ENCODE measurements at regions not wholly inside any gene's neighbourhood (a gene's known extent, or its start where the extent isn't known, plus 50 kb on each side); places are given as distances from the start of the nearest gene placed in this dataset.

DNA sequence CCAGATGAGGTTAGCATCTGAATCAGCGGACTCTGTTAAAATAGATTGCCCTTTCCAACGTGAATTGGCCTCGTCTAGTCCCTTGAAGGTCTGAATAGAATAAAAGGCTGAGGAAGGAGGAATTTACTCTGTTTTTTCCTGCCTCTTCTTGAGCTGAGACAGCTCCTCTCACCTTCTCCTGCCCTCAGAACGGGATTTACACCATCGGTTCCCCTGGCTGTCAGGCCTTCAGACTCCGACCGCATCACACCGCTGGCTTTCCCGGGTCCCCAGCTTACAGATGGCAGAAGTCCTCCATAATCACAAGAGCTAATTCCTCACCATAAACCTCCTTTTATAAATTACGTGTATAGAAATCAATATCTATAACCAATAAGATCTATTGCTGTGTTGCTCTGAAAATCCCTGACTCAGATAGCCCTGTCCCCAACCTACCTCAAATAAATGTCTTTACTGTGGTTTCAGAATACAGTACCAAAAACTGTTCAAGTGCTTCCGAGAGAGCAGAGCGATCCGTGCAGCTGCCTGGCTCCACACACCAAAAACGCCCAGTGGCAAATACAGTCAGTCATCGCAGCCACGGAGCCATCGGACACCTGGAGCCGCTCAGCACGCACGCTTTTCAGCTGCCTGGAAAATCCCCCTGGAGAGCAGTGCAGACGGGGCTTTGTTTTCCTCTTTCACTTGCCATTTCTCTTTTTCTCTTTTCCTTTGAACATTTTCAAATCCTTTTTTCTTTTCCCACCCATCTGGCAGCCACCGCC is 196.9 kb downstream of the NRP2 start:
- TF ChIP-seq CTCF (IDR thresholded peaks at IDR 0.05; ENCODE audit: insufficient read depth in 1 of 2, low read depth in 1 of 2, low read length in 1 of 2, severe bottlenecking in 1 of 2, unreplicated experiment in 1 of 2) = no peak
- CTCF ChIA-PET = no interaction called here
- POLR2A ChIA-PET = no interaction called here
- intact Hi-C loops (cut with micrococcal nuclease; ENCODE audit: unreplicated experiment) = no loop called here
- H3K36me3 Mint-ChIP-seq (ENCODE audit: insufficient read depth, unreplicated experiment) = no peaks in the 10 kb centered on the region
- DNase-seq = no peak
- BruUV-seq (replicated peaks) = no TSS peak
- Histone ChIP-seq H3K36me3 (ENCODE audit: control insufficient read depth, insufficient read depth, low read length) (no peaks in the 10 kb centered on the region), H3K9me3 (no peaks in the 10 kb centered on the region), H3K4me1 (no peaks in the 10 kb centered on the region), H3K27me3 (replicated peaks; ENCODE audit: control insufficient read depth, insufficient read depth, low read length) (no peaks in the 10 kb centered on the region), H3K4me3 (ENCODE audit: low read depth, low read length) (no peak overlapping the region)
- H3K27ac Mint-ChIP-seq (ENCODE audit: unreplicated experiment) = no peak overlapping the region
- H3K4me1 Mint-ChIP-seq (ENCODE audit: low read depth, unreplicated experiment) = no peaks in the 10 kb centered on the region
- peaks cover 3% of the 10 kb centered on the region for H3K27me3 Mint-ChIP-seq (ENCODE audit: insufficient read depth, unreplicated experiment)
- no peak overlapping the region for H3K4me3 Mint-ChIP-seq (ENCODE audit: unreplicated experiment)
- H3K9me3 Mint-ChIP-seq (ENCODE audit: unreplicated experiment) = no peaks in the 10 kb centered on the region

GRCh38 chr2:205877496-205877895 is 195.2 kb downstream of the NRP2 start:
- no peak for DNase-seq
- no peak for TF ChIP-seq CTCF (IDR thresholded peaks at IDR 0.05; ENCODE audit: insufficient read depth in 1 of 2, low read depth in 1 of 2, low read length in 1 of 2, severe bottlenecking in 1 of 2, unreplicated experiment in 1 of 2)
- Mint-ChIP-seq H3K9me3 (ENCODE audit: unreplicated experiment) (no peaks in the 10 kb centered on the region), H3K36me3 (ENCODE audit: insufficient read depth, unreplicated experiment) (no peaks in the 10 kb centered on the region), H3K27me3 (ENCODE audit: insufficient read depth, unreplicated experiment) (peaks cover 5% of the 10 kb centered on the region), H3K4me3 (ENCODE audit: unreplicated experiment) (no peak overlapping the region), H3K4me1 (ENCODE audit: low read depth, unreplicated experiment) (no peaks in the 10 kb centered on the region), H3K27ac (ENCODE audit: unreplicated experiment) (no peak overlapping the region)
- H3K27me3 ChIP-seq (replicated peaks; ENCODE audit: control insufficient read depth, insufficient read depth, low read length) = no peaks in the 10 kb centered on the region
- no peaks in the 10 kb centered on the region for H3K36me3 ChIP-seq (ENCODE audit: control insufficient read depth, insufficient read depth, low read length)
- H3K4me3 ChIP-seq (ENCODE audit: low read depth, low read length) = no peak overlapping the region
- ChIA-PET POLR2A (no interaction called here), CTCF (no interaction called here)
- BruUV-seq (replicated peaks) = no TSS peak
- H3K4me1 ChIP-seq = no peaks in the 10 kb centered on the region
- intact Hi-C loops (cut with micrococcal nuclease; ENCODE audit: unreplicated experiment) = no loop called here
- H3K9me3 ChIP-seq = no peaks in the 10 kb centered on the region

GRCh38 chr2:205876127-205876526 is 193.8 kb downstream of the NRP2 start:
- POLR2A ChIA-PET = no interaction called here
- Histone ChIP-seq H3K27me3 (replicated peaks; ENCODE audit: control insufficient read depth, insufficient read depth, low read length) (no peaks in the 10 kb centered on the region), H3K36me3 (ENCODE audit: control insufficient read depth, insufficient read depth, low read length) (no peaks in the 10 kb centered on the region), H3K4me3 (ENCODE audit: low read depth, low read length) (no peak overlapping the region), H3K4me1 (no peaks in the 10 kb centered on the region), H3K9me3 (no peaks in the 10 kb centered on the region)
- DNase-seq = no peak
- BruUV-seq (replicated peaks) = no TSS peak
- no peaks in the 10 kb centered on the region for H3K4me1 Mint-ChIP-seq (ENCODE audit: low read depth, unreplicated experiment)
- H3K36me3 Mint-ChIP-seq (ENCODE audit: insufficient read depth, unreplicated experiment) = no peaks in the 10 kb centered on the region
- H3K27me3 Mint-ChIP-seq (ENCODE audit: insufficient read depth, unreplicated experiment) = peaks cover 5% of the 10 kb centered on the region
- no peak overlapping the region for H3K4me3 Mint-ChIP-seq (ENCODE audit: unreplicated experiment)
- no peak for TF ChIP-seq CTCF (IDR thresholded peaks at IDR 0.05; ENCODE audit: insufficient read depth in 1 of 2, low read depth in 1 of 2, low read length in 1 of 2, severe bottlenecking in 1 of 2, unreplicated experiment in 1 of 2)
- no peak overlapping the region for H3K27ac Mint-ChIP-seq (ENCODE audit: unreplicated experiment)
- CTCF ChIA-PET = no interaction called here
- no peaks in the 10 kb centered on the region for H3K9me3 Mint-ChIP-seq (ENCODE audit: unreplicated experiment)
- intact Hi-C loops (cut with micrococcal nuclease; ENCODE audit: unreplicated experiment) = no loop called here

All from Caco-2 (cell line).